Lower leg skin (tissue), 3 donors: ENCODE measurements at regions not wholly inside any gene's neighbourhood (a gene's known extent, or its start where the extent isn't known, plus 50 kb on each side); places are given as distances from the start of the nearest gene placed in this dataset.

Experiments
- POLR2A ChIP-seq, 2 donors: fragments of 450-650 bp; IDR thresholded peaks; one replicate each; pipeline ENCODE4 v1.6.1; 2016 to 2017; ENCODE audit warnings: antibody characterized with exemption in 2 of 2, mild to moderate bottlenecking in 1 of 2, moderate library complexity in 1 of 2
- TF ChIP-seq, protein P1 (sequence below), 3 donors: fragments of 450-650 bp; IDR thresholded peaks; one replicate each; pipeline ENCODE4 v1.5.1; 2016; ENCODE audit warnings: antibody characterized with exemption in 3 of 3, mild to moderate bottlenecking in 3 of 3, moderate library complexity in 2 of 3

DNA sequence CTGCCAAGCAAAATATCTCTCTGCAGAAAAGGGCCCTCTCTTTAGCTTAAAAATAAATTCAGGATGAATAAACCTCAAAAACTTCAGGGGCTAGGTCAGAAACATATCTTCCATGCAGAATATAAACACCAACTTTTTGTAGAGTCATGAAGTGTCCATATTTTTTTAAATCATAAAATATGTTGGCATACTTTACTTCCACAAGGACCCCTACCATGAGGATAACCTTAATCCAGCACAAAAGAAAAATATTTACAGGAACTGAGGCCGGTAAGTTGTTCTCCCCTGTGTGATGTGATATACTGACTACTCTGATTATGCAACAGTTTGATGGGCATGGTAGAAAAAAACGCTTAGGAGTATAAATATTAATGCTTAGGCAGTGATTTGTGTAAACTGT lies 264.8 kb upstream of the CDH11 start:
- TF ChIP-seq, protein P1, sequence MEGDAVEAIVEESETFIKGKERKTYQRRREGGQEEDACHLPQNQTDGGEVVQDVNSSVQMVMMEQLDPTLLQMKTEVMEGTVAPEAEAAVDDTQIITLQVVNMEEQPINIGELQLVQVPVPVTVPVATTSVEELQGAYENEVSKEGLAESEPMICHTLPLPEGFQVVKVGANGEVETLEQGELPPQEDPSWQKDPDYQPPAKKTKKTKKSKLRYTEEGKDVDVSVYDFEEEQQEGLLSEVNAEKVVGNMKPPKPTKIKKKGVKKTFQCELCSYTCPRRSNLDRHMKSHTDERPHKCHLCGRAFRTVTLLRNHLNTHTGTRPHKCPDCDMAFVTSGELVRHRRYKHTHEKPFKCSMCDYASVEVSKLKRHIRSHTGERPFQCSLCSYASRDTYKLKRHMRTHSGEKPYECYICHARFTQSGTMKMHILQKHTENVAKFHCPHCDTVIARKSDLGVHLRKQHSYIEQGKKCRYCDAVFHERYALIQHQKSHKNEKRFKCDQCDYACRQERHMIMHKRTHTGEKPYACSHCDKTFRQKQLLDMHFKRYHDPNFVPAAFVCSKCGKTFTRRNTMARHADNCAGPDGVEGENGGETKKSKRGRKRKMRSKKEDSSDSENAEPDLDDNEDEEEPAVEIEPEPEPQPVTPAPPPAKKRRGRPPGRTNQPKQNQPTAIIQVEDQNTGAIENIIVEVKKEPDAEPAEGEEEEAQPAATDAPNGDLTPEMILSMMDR (IDR thresholded peaks at IDR 0.05): no peak
- no peak for TF ChIP-seq POLR2A (IDR thresholded peaks at IDR 0.05)
